Astrocyte of the cerebellum (primary cell): ENCODE measurements at regions not wholly inside any gene's neighbourhood (a gene's known extent, or its start where the extent isn't known, plus 50 kb on each side); places are given as distances from the start of the nearest gene placed in this dataset.

Experiments used
- DNase-seq: peaks from one replicate; pipeline ENCODE4 v3.0.0-alpha.2; 2011; ENCODE audit warnings: low read depth
- H3K4me3 ChIP-seq: 2 replicates; pipeline ENCODE4 v1.5.1; 2011; ENCODE audit warnings: mild to moderate bottlenecking, low read depth, low read length, moderate library complexity
- in situ Hi-C: cut with HindIII; loops from 2 replicates; pipeline ENCODE4 v1.10.0; 2017; ENCODE audit warnings: low sequenced_read_pairs
- TF ChIP-seq, protein P1 (sequence below): IDR thresholded peaks from 2 replicates; pipeline ENCODE4 v1.5.1; 2012; ENCODE audit warnings: low read length, low read depth, moderate library complexity, mild to moderate bottlenecking; ENCODE audit errors: missing control alignments

DNA sequence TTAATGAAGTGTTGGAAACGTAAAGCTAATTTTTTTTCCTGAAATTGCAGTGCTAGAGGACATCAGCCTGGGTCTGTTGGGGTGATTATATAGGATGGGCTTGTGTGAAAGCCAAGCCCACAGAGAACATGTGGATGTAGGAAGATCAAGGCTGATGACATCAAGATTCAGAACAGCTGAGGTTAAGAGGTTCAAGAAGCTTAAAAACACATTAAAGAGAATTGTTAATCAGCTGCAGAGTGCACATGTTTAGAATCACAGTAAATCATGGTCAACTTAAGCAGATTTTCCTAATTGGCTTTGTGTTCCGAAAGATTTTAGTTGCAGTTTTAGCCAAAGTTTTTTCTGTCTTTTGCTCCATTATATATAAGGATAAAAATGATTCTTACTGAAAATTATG is 87.9 kb upstream of the PRICKLE1 start:
- no peak for DNase-seq
- in situ Hi-C loops, result no loop called here
- TF ChIP-seq, protein P1, sequence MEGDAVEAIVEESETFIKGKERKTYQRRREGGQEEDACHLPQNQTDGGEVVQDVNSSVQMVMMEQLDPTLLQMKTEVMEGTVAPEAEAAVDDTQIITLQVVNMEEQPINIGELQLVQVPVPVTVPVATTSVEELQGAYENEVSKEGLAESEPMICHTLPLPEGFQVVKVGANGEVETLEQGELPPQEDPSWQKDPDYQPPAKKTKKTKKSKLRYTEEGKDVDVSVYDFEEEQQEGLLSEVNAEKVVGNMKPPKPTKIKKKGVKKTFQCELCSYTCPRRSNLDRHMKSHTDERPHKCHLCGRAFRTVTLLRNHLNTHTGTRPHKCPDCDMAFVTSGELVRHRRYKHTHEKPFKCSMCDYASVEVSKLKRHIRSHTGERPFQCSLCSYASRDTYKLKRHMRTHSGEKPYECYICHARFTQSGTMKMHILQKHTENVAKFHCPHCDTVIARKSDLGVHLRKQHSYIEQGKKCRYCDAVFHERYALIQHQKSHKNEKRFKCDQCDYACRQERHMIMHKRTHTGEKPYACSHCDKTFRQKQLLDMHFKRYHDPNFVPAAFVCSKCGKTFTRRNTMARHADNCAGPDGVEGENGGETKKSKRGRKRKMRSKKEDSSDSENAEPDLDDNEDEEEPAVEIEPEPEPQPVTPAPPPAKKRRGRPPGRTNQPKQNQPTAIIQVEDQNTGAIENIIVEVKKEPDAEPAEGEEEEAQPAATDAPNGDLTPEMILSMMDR, result no peak

DNA sequence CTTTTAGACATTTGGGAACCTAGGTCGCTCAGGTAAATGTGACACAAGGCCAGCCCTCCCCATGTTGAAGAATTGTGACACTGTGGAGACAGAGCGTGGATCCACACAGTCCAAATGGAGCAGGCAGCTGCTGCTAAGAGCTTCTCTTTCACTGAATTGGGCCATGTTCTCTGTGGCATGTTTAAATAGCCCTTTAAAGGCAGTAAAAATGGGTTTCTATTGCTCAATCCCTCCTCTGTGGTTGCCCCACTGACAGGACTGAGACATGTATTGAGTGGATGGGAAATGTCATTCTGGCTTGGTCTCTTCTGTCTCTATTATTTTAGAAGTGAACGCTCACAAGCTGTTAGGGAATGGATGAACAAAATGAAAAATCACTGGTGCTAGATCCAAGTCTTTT is 84.0 kb upstream of the PRICKLE1 start:
- no peak overlapping the region for H3K4me3 ChIP-seq
- TF ChIP-seq, protein P1, result no peak
- no peak for DNase-seq
- in situ Hi-C loops, result no loop called here

More for the DNA sequence above, 87.9 kb upstream of the PRICKLE1 start:
- H3K4me3 ChIP-seq, result no peak overlapping the region

DNA sequence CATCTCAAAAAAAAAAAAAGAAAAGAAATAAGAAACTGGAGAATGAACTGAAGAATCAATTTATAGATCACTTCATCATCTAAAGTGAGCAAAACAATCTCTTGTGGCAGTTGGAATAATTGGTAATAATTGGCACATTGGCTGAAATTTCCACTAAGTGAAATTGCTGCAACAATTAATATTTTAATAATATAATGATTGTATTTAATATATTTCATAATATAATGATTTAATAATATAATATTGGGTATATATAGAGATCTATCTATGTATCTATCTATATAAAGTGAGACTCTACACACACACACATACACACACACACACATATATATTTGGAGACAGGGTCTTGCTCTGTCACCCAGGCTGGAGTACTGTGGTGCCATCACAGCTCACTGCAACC is 81.2 kb upstream of the PRICKLE1 start:
- no peak for DNase-seq
- TF ChIP-seq, protein P1, result no peak
- in situ Hi-C loops, result no loop called here
- H3K4me3 ChIP-seq, result no peak overlapping the region

DNA sequence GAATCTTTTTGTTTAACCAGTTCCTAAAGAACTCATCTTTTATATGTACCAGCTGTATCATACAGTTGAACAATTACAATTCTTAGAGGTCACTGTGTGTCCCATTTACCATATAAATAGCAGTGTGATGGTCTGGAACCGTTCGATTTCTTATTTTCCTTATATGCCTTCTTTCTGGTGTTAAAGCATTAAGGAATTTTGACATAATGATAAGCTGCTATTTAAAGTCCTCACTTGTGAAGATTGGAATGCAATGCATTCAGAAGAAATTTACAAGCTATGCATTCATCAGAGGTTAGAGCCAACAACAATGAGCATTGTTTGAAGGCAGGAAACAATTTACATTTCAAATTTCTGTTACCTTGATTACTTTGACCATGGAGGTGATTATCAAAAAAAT is 80.0 kb upstream of the PRICKLE1 start:
- in situ Hi-C loops, result no loop called here
- TF ChIP-seq, protein P1, result no peak
- DNase-seq, result no peak
- H3K4me3 ChIP-seq, result no peak overlapping the region

DNA sequence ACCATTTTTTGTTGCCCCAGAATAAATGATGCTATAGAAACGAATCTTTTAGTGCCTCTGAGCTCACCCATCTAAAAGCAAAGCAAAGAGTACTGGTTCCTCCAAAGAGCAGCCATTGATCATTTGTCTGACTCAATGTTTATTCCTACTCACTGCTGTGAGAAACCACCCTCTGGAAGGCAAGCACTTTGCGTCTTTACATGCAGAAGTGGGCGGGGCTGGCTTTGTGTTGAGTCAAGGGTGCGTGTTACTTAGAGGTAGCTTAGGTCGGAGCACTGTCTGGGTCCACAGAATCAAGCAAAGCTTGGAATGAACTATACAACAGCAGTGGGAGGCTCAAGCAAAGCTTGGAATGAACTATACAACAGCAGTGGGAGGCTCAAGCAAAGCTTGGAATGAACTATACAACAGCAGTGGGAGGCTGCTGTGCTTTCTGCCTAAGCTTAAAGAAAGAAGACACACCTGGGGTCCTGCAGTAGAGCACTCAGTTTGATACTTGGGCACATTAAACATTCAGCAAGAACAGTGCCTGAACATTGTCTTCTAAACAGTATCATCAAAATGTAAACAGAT is 77.2 kb upstream of the PRICKLE1 start:
- no peak overlapping the region for H3K4me3 ChIP-seq
- no peak for DNase-seq
- in situ Hi-C loops, result no loop called here
- TF ChIP-seq, protein P1, result no peak

DNA sequence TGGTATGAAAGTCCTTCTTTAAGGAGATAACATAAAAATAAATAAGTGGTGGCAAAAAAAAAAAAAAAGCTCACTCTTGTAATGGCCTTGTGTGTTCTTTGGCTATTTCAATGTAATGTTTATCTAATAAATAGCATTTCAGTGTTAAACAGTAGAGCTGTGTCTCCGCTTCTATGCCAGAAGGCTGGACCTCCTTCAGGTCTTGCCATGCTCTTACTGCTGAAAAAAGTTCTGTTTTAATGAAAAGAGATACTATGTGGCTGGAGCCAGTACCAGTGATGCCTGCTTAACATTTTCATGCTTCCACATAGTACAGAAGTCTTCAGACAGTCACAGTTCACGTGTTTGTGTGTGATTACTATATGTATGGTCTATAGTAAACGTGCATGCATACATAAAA is 74.1 kb upstream of the PRICKLE1 start:
- no peak for DNase-seq
- TF ChIP-seq, protein P1, result no peak
- no peak overlapping the region for H3K4me3 ChIP-seq
- in situ Hi-C loops, result no loop called here
